KMS-11 (cell line): ENCODE measurements at regions not wholly inside any gene's neighbourhood (a gene's known extent, or its start where the extent isn't known, plus 50 kb on each side); places are given as distances from the start of the nearest gene placed in this dataset.

ENCODE experiments used
- H2AFZ ChIP-seq: fragments of 200-600 bp; sonication (generic); 2 replicates; pipeline ENCODE4 v1.6.1; 2016; ENCODE audit warnings: antibody characterized with exemption, mixed run types, low read depth
- H3K27ac ChIP-seq: fragments of 200-600 bp; sonication (generic); 2 replicates; pipeline ENCODE4 v1.6.1; 2016; ENCODE audit warnings: mild to moderate bottlenecking, mixed run types
- H3K27me3 ChIP-seq: fragments of 200-600 bp; sonication (generic); 2 replicates; pipeline ENCODE4 v1.6.1; 2017; ENCODE audit warnings: mild to moderate bottlenecking, low read depth, mixed run types, moderate library complexity; ENCODE audit not compliant: insufficient read depth
- H3K36me3 ChIP-seq: fragments of 200-600 bp; sonication (generic); 2 replicates; pipeline ENCODE4 v1.6.1; 2017; ENCODE audit warnings: mild to moderate bottlenecking, mixed run types; ENCODE audit not compliant: insufficient read depth
- H3K4me1 ChIP-seq: fragments of 200-600 bp; sonication (generic); 2 replicates; pipeline ENCODE4 v1.6.1; 2016; ENCODE audit warnings: mild to moderate bottlenecking, low read depth, mixed run types; ENCODE audit not compliant: poor library complexity, severe bottlenecking
- H3K4me2 ChIP-seq: fragments of 200-600 bp; sonication (generic); 2 replicates; pipeline ENCODE4 v1.7.0; 2016; ENCODE audit warnings: mild to moderate bottlenecking, mixed run types
- H3K4me3 ChIP-seq: fragments of 200-600 bp; sonication (generic); IDR thresholded peaks from 2 replicates; pipeline ENCODE4 v1.6.1; 2017; ENCODE audit warnings: low read depth, low read length, mixed read lengths; ENCODE audit not compliant: insufficient read depth
- H3K79me2 ChIP-seq: fragments of 200-600 bp; sonication (generic); 2 replicates; pipeline ENCODE4 v1.6.1; 2016; ENCODE audit warnings: low read depth, mixed run types; ENCODE audit not compliant: insufficient read depth
- H3K9ac ChIP-seq: fragments of 200-600 bp; sonication (generic); 2 replicates; pipeline ENCODE4 v1.6.1; 2016; ENCODE audit warnings: mild to moderate bottlenecking, mixed run types
- H4K20me1 ChIP-seq: fragments of 200-600 bp; sonication (generic); 2 replicates; pipeline ENCODE4 v1.6.1; 2016; ENCODE audit warnings: mild to moderate bottlenecking, mixed run types; ENCODE audit not compliant: insufficient read depth
- CTCF ChIP-seq: fragments of 200-600 bp; sonication (generic); conservative IDR thresholded peaks from 2 replicates; pipeline ENCODE4 v1.6.1; 2017; ENCODE audit warnings: low read depth, mild to moderate bottlenecking, antibody characterized with exemption, low read length, moderate library complexity, mixed read lengths

- Histone ChIP-seq H3K27ac (no peak overlapping the region), H3K27me3 (no peaks in the 10 kb centered on the region), H3K9ac (no peak overlapping the region), H4K20me1 (no peaks in the 10 kb centered on the region), H2AFZ (no peak overlapping the region), H3K79me2 (no peaks in the 10 kb centered on the region), H3K4me1 (no peaks in the 10 kb centered on the region), H3K36me3 (no peaks in the 10 kb centered on the region), H3K4me2 (no peak overlapping the region), H3K4me3 (no peak overlapping the region)
- TF ChIP-seq CTCF: no peak
Observed at GRCh38 chr13:40498461-40498860, 168.0 kb downstream of the FOXO1 start.

- Histone ChIP-seq H3K36me3 (no peaks in the 10 kb centered on the region), H3K9ac (no peak overlapping the region), H3K79me2 (no peaks in the 10 kb centered on the region), H2AFZ (no peak overlapping the region), H3K4me3 (no peak overlapping the region), H3K4me2 (no peak overlapping the region), H4K20me1 (no peaks in the 10 kb centered on the region), H3K27me3 (no peaks in the 10 kb centered on the region), H3K4me1 (no peaks in the 10 kb centered on the region), H3K27ac (no peak overlapping the region)
- no peak for TF ChIP-seq CTCF
Observed at GRCh38 chr13:40502236-40502635, 164.2 kb downstream of the FOXO1 start.

GRCh38 chr13:40503011-40503410 is 163.4 kb downstream of the FOXO1 start:
- Histone ChIP-seq H4K20me1 (no peaks in the 10 kb centered on the region), H3K4me2 (no peak overlapping the region), H3K79me2 (no peaks in the 10 kb centered on the region), H3K4me3 (no peak overlapping the region), H3K27ac (no peak overlapping the region), H2AFZ (no peak overlapping the region), H3K27me3 (no peaks in the 10 kb centered on the region), H3K36me3 (no peaks in the 10 kb centered on the region), H3K4me1 (no peaks in the 10 kb centered on the region), H3K9ac (no peak overlapping the region)
- no peak for TF ChIP-seq CTCF

GRCh38 chr13:40503966-40504591 is 162.4 kb downstream of the FOXO1 start:
- no peak overlapping the region for H3K9ac ChIP-seq
- no peaks in the 10 kb centered on the region for H3K27me3 ChIP-seq
- no peaks in the 10 kb centered on the region for H3K79me2 ChIP-seq
- H3K4me3 ChIP-seq: no peak overlapping the region
- H3K4me2 ChIP-seq: no peak overlapping the region
- no peak overlapping the region for H2AFZ ChIP-seq
- no peaks in the 10 kb centered on the region for H3K4me1 ChIP-seq
- TF ChIP-seq CTCF: no peak
- no peaks in the 10 kb centered on the region for H3K36me3 ChIP-seq
- no peak overlapping the region for H3K27ac ChIP-seq
- no peaks in the 10 kb centered on the region for H4K20me1 ChIP-seq
